SK-N-MC (cell line): ENCODE measurements at regions not wholly inside any gene's neighbourhood (a gene's known extent, or its start where the extent isn't known, plus 50 kb on each side); places are given as distances from the start of the nearest gene placed in this dataset.

ENCODE experiments used
- EZH2 ChIP-seq: fragments of 200-600 bp; sonication (generic); IDR thresholded peaks from one replicate; pipeline ENCODE4 v1.6.1; 2017; ENCODE audit warnings: antibody characterized with exemption
- FOXP2 ChIP-seq: optimal IDR thresholded peaks from 2 replicates; pipeline ENCODE3; 2011; ENCODE audit warnings: mild to moderate bottlenecking, moderate library complexity; ENCODE audit not compliant: insufficient read depth; ENCODE audit errors: extremely low read length, control extremely low read depth

GRCh38 chr2:76311728-76312127, 601.0 kb upstream of the GCFC2 start:
- TF ChIP-seq FOXP2 = no peak
- no peak for TF ChIP-seq EZH2
